GM12878 (cell line): ENCODE measurements at regions not wholly inside any gene's neighbourhood (a gene's known extent, or its start where the extent isn't known, plus 50 kb on each side); places are given as distances from the start of the nearest gene placed in this dataset.

ENCODE experiments used
- ATAC-seq: fragments of 200-7000 bp; cut with Tn5 transposase; 3 replicates; pipeline ENCODE4 v1.9.1; 2020; ENCODE audit warnings: mild to moderate bottlenecking, moderate library complexity
- BruUV-seq: library from RNA; stranded (reverse); fragments of 400-500 nt; replicated peaks from 2 replicates; lab custom pipeline; 2021; lab: Mats Ljungman, UMichigan
- CTCF ChIA-PET: fragments of 300-600 bp; sonication (Branson Sonifier 250); formaldehyde crosslinking; extraction: SDS; loops from one replicate; lab custom pipeline; 2021; ENCODE audit warnings: inconsistent platforms; lab: Yijun Ruan, JAX
- POLR2A ChIA-PET: fragments of 350-600 bp; formaldehyde crosslinking; extraction: SDS; loops from one replicate; lab custom pipeline; 2021; ENCODE audit warnings: inconsistent platforms; lab: Charles Lee
- RAD21 ChIA-PET: fragments of 300-600 bp; sonication (Branson Sonifier 250); formaldehyde crosslinking; loops from one replicate; lab custom pipeline; 2023; ENCODE audit warnings: antibody characterized with exemption; ENCODE audit not compliant: unreplicated experiment; lab: Charles Lee
- SMC1A ChIA-PET: fragments of 300-600 bp; sonication (Branson Sonifier 250); formaldehyde crosslinking; loops from one replicate; lab custom pipeline; 2023; ENCODE audit not compliant: unreplicated experiment, uncharacterized antibody; lab: Charles Lee
- DNase-seq: peaks from one replicate; pipeline ENCODE4 v3.0.0-alpha.2; 2011; ENCODE audit warnings: low read depth, low spot score
- FAIRE-seq: peaks from 3 replicates; lab custom pipeline; 2011; peaks lifted over from hg19 to GRCh38; lab: Jason Lieb, UNC
- H2AFZ ChIP-seq: 2 replicates; pipeline ENCODE4 v1.6.0; 2011; ENCODE audit warnings: low read depth, low read length, control low read depth; ENCODE audit not compliant: control insufficient read depth
- H3K27ac ChIP-seq: 2 replicates; pipeline ENCODE4 v1.5.1; 2011; ENCODE audit warnings: control low read depth; ENCODE audit not compliant: control insufficient read depth, insufficient read depth
- H3K27me3 ChIP-seq, 2 experiments: replicated peaks in 1 of 2; 2 replicates each; pipeline versions ENCODE4 v1.6.0 to v1.6.1; 2011; ENCODE audit warnings: low read length in 1 of 2; ENCODE audit not compliant: control insufficient read depth in 2 of 2, insufficient read depth in 2 of 2
- H3K36me3 ChIP-seq, 2 experiments: 2 replicates each; pipeline ENCODE4 v1.5.1; 2011; ENCODE audit warnings: low read length in 1 of 2; ENCODE audit not compliant: control insufficient read depth in 2 of 2, insufficient read depth in 2 of 2
- H3K4me1 ChIP-seq: 2 replicates; pipeline ENCODE4 v1.6.1; 2011; ENCODE audit warnings: mild to moderate bottlenecking, low read length, moderate library complexity, mixed read lengths; ENCODE audit not compliant: control insufficient read depth, insufficient read depth
- H3K4me2 ChIP-seq: 2 replicates; pipeline ENCODE4 v1.6.0; 2011; ENCODE audit warnings: control low read depth; ENCODE audit not compliant: control insufficient read depth, insufficient read depth
- H3K4me3 ChIP-seq: fragments of 200-600 bp; sonication (generic); 2 replicates; pipeline ENCODE4 v1.5.1; 2016
- H3K79me2 ChIP-seq: 2 replicates; pipeline ENCODE4 v1.6.0; 2011; ENCODE audit warnings: low read length; ENCODE audit not compliant: control insufficient read depth, insufficient read depth
- H3K9ac ChIP-seq: 2 replicates; pipeline ENCODE4 v1.8.0; 2011; ENCODE audit warnings: low read length, control low read depth, mixed read lengths; ENCODE audit not compliant: control insufficient read depth, insufficient read depth
- H3K9me3 ChIP-seq: replicated peaks from 3 replicates; pipeline ENCODE4 v1.5.1; 2011; ENCODE audit warnings: mild to moderate bottlenecking, low read length; ENCODE audit not compliant: control insufficient read depth, insufficient read depth
- H4K20me1 ChIP-seq: 2 replicates; pipeline ENCODE4 v1.6.0; 2011; ENCODE audit not compliant: control insufficient read depth, insufficient read depth
- BCL3 ChIP-seq: IDR thresholded peaks from 2 replicates; pipeline ENCODE4 v1.6.1; 2011; ENCODE audit warnings: borderline replicate concordance, low read depth, mild to moderate bottlenecking, moderate library complexity, low read length; ENCODE audit not compliant: insufficient read depth, poor library complexity, severe bottlenecking
- BCLAF1 ChIP-seq: fragments of 450-650 bp; IDR thresholded peaks from 2 replicates; pipeline ENCODE4 v1.6.1; 2017; ENCODE audit warnings: antibody characterized with exemption, mild to moderate bottlenecking, moderate library complexity
- CREB1 ChIP-seq: IDR thresholded peaks from 2 replicates; pipeline ENCODE4 v1.6.1; 2012; ENCODE audit warnings: low read depth, mild to moderate bottlenecking, inconsistent platforms
- ESRRA ChIP-seq: IDR thresholded peaks from 2 replicates; pipeline ENCODE4 v1.6.1; 2012; ENCODE audit warnings: mild to moderate bottlenecking, low read length, improper control_type of control experiment
- FOXK2 ChIP-seq: fragments of 450-650 bp; IDR thresholded peaks from 2 replicates; pipeline ENCODE4 v1.6.1; 2017; ENCODE audit warnings: mild to moderate bottlenecking, moderate library complexity
- HDAC2 ChIP-seq: fragments of 200-600 bp; sonication (generic); IDR thresholded peaks from 2 replicates; pipeline ENCODE4 v1.6.1; 2017
- HDAC6 ChIP-seq: fragments of 200-600 bp; sonication (generic); IDR thresholded peaks from one replicate; pipeline ENCODE4 v1.8.0; 2017; ENCODE audit warnings: antibody characterized with exemption; ENCODE audit not compliant: unreplicated experiment
- IRF5 ChIP-seq: fragments of 450-650 bp; IDR thresholded peaks from 2 replicates; pipeline ENCODE4 v1.6.1; 2017; ENCODE audit warnings: borderline replicate concordance
- JUNB ChIP-seq: IDR thresholded peaks from 2 replicates; pipeline ENCODE4 v1.6.1; 2016; ENCODE audit warnings: antibody characterized with exemption, mild to moderate bottlenecking
- KLF5 ChIP-seq: fragments of 450-650 bp; IDR thresholded peaks from 2 replicates; pipeline ENCODE4 v1.6.1; 2014; ENCODE audit warnings: mild to moderate bottlenecking; ENCODE audit not compliant: partially characterized antibody
- LARP7 ChIP-seq: fragments of 450-650 bp; IDR thresholded peaks from 2 replicates; pipeline ENCODE4 v1.6.1; 2017; ENCODE audit warnings: mild to moderate bottlenecking
- SMC3 ChIP-seq: IDR thresholded peaks from 2 replicates; pipeline ENCODE4 v1.6.1; 2011; ENCODE audit warnings: low read length, improper control_type of control experiment, borderline replicate concordance
- SUZ12 ChIP-seq: fragments of 200-600 bp; sonication (generic); IDR thresholded peaks from one replicate; pipeline ENCODE4 v1.6.1; 2018; ENCODE audit warnings: antibody characterized with exemption, mild to moderate bottlenecking; ENCODE audit not compliant: unreplicated experiment
- YY1 ChIP-seq: IDR thresholded peaks from 2 replicates; pipeline ENCODE4 v1.6.1; 2011; ENCODE audit warnings: low read depth, mild to moderate bottlenecking, low read length
- WGBS: methylation state at CpG from one replicate; pipeline ENCODE4 v1.1.6; 2016; ENCODE audit warnings: low lambda C conversion rate; ENCODE audit not compliant: insufficient replicate concordance, insufficient coverage; ENCODE audit errors: missing lambda C conversion rate; 5-methylcytosine and 5-hydroxymethylcytosine counted together
- in situ Hi-C: fragments of 300-500 bp; cut with MboI; formaldehyde crosslinking; loops from 9 replicates; pipeline ENCODE4 v1.14.3; 2018; ENCODE audit warnings: mixed read lengths
- intact Hi-C: fragments of 100-400 bp; cut with micrococcal nuclease; formaldehyde crosslinking; loops from one replicate; pipeline ENCODE4 v1.14.2; 2022; ENCODE audit not compliant: unreplicated experiment

GRCh38 chr5:79875230-79875629, 115.8 kb downstream of the MTX3 start:
- DNase-seq (no peak), FAIRE-seq (no peak), ATAC-seq (no peak)
- WGBS = 79% methylated on average over 10 of the region's 10 CpGs
- Histone ChIP-seq H3K9ac (no peak overlapping the region), H3K4me1 (no peaks in the 10 kb centered on the region), H3K4me3 (no peak overlapping the region), H3K4me2 (no peak overlapping the region), H3K27me3 (peaks cover 0 to 2% of the 10 kb centered on the region in 2 experiments; a peak in 1 of 4 replicates), H2AFZ (no peak overlapping the region), H3K27ac (no peak overlapping the region), H3K79me2 (no peaks in the 10 kb centered on the region)
- ChIA-PET RAD21 (no interaction called here), POLR2A (no interaction called here), CTCF (interaction anchor here (0.6 kb wide), 1 partner anchor 86 kb away, joined by 3 read pairs; no protein-coding TSS in a partner anchor), SMC1A (no interaction called here)
- in situ Hi-C loops = loop anchor here (10.0 kb wide), 1 partner anchor 200 kb away; no protein-coding TSS in a partner anchor
- no TSS peak for BruUV-seq
- TF ChIP-seq SUZ12 = no peak
- TF ChIP-seq LARP7 = no peak
- no peak for TF ChIP-seq BCL3
- TF ChIP-seq, all 136 proteins: peak for 0
- intact Hi-C loops = no loop called here
- H4K20me1 ChIP-seq = no peaks in the 10 kb centered on the region; the same call in 1 of the 2 replicates
- H3K36me3 ChIP-seq = no peaks in the 10 kb centered on the region
- H3K9me3 ChIP-seq = no peaks in the 10 kb centered on the region

- RAD21 ChIA-PET = no interaction called here
- H3K4me2 ChIP-seq = no peak overlapping the region
- TF ChIP-seq JUNB = no peak
- no peak for TF ChIP-seq FOXK2
- TF ChIP-seq BCLAF1 = no peak
- TF ChIP-seq KLF5 = no peak
- TF ChIP-seq YY1 = no peak
- no peak for TF ChIP-seq ESRRA
- TF ChIP-seq CREB1 = no peak
- no peak for TF ChIP-seq IRF5
- TF ChIP-seq HDAC6 = no peak
- TF ChIP-seq SMC3 = no peak
- TF ChIP-seq HDAC2 = no peak
- H3K36me3 ChIP-seq = no peaks in the 10 kb centered on the region
- H3K9me3 ChIP-seq = no peaks in the 10 kb centered on the region
- H3K27ac ChIP-seq = no peak overlapping the region
- CTCF ChIA-PET = no interaction called here
- SMC1A ChIA-PET = no interaction called here
- no peak overlapping the region for H2AFZ ChIP-seq
- ATAC-seq = no peak
- no peak for DNase-seq
- intact Hi-C loops = no loop called here
- H4K20me1 ChIP-seq = no peaks in the 10 kb centered on the region; the same call in 1 of the 2 replicates
- no peaks in the 10 kb centered on the region for H3K4me1 ChIP-seq
- POLR2A ChIA-PET = no interaction called here
- in situ Hi-C loops = loop anchor here (10.0 kb wide), 1 partner anchor 202 kb away; no protein-coding TSS in a partner anchor
- no TSS peak for BruUV-seq
- H3K9ac ChIP-seq = no peak overlapping the region
- FAIRE-seq = no peak
- WGBS = 28% methylated on average over 8 of the region's 8 CpGs
- no peaks in the 10 kb centered on the region for H3K79me2 ChIP-seq
- H3K27me3 ChIP-seq = peaks cover 2 to 6% of the 10 kb centered on the region in 2 experiments; a peak in 3 of 4 replicates
- H3K4me3 ChIP-seq = no peak overlapping the region
Measured at GRCh38 chr5:79873187-79873586, 117.9 kb downstream of the MTX3 start.
